ENCODE measurements at regions not wholly inside any gene's neighbourhood (a gene's known extent, or its start where the extent isn't known, plus 50 kb on each side); places are given as distances from the start of the nearest gene placed in this dataset.

- H3K4me3 ChIP-seq (ENCODE audit: low read length in 2 of 2): no peak overlapping the region
- H3K36me3 ChIP-seq (ENCODE audit: control insufficient read depth in 2 of 2, insufficient read depth in 2 of 2, low read length in 2 of 2): no peaks in the 10 kb centered on the region
- H3K9ac ChIP-seq (ENCODE audit: low read depth in 1 of 2, low read length in 2 of 2): no peak overlapping the region
- H3K27ac ChIP-seq (ENCODE audit: low read depth in 2 of 2, low read length in 2 of 2): no peak overlapping the region
- H3K27me3 ChIP-seq (ENCODE audit: control insufficient read depth in 2 of 2, insufficient read depth in 2 of 2, low read length in 2 of 2): no peaks in the 10 kb centered on the region
- H3K9me3 ChIP-seq (ENCODE audit: control insufficient read depth in 2 of 2, low read length in 2 of 2): no peaks in the 10 kb centered on the region
- no peaks in the 10 kb centered on the region for H3K4me1 ChIP-seq (ENCODE audit: control insufficient read depth in 2 of 2, insufficient read depth in 2 of 2, low read length in 2 of 2)
Observed at GRCh38 chr14:86430853-86431252, 900.9 kb downstream of the FLRT2 start.

GRCh38 chr14:86423214-86423613 is 893.3 kb downstream of the FLRT2 start:
- H3K9me3 ChIP-seq (ENCODE audit: control insufficient read depth in 2 of 2, low read length in 2 of 2): no peaks in the 10 kb centered on the region
- no peak overlapping the region for H3K9ac ChIP-seq (ENCODE audit: low read depth in 1 of 2, low read length in 2 of 2)
- no peak overlapping the region for H3K27ac ChIP-seq (ENCODE audit: low read depth in 2 of 2, low read length in 2 of 2)
- no peak overlapping the region for H3K4me3 ChIP-seq (ENCODE audit: low read length in 2 of 2)
- no peaks in the 10 kb centered on the region for H3K27me3 ChIP-seq (ENCODE audit: control insufficient read depth in 2 of 2, insufficient read depth in 2 of 2, low read length in 2 of 2)
- no peaks in the 10 kb centered on the region for H3K4me1 ChIP-seq (ENCODE audit: control insufficient read depth in 2 of 2, insufficient read depth in 2 of 2, low read length in 2 of 2)
- no peaks in the 10 kb centered on the region for H3K36me3 ChIP-seq (ENCODE audit: control insufficient read depth in 2 of 2, insufficient read depth in 2 of 2, low read length in 2 of 2)

- Histone ChIP-seq H3K27ac (ENCODE audit: low read depth in 2 of 2, low read length in 2 of 2) (no peak overlapping the region), H3K4me3 (ENCODE audit: low read length in 2 of 2) (no peak overlapping the region), H3K36me3 (ENCODE audit: control insufficient read depth in 2 of 2, insufficient read depth in 2 of 2, low read length in 2 of 2) (no peaks in the 10 kb centered on the region), H3K9ac (ENCODE audit: low read depth in 1 of 2, low read length in 2 of 2) (no peak overlapping the region), H3K27me3 (ENCODE audit: control insufficient read depth in 2 of 2, insufficient read depth in 2 of 2, low read length in 2 of 2) (no peaks in the 10 kb centered on the region), H3K4me1 (ENCODE audit: control insufficient read depth in 2 of 2, insufficient read depth in 2 of 2, low read length in 2 of 2) (no peaks in the 10 kb centered on the region), H3K9me3 (ENCODE audit: control insufficient read depth in 2 of 2, low read length in 2 of 2) (no peaks in the 10 kb centered on the region)
Observed at GRCh38 chr14:86420131-86420530, 890.2 kb downstream of the FLRT2 start.

GRCh38 chr14:86414146-86414545 is 884.2 kb downstream of the FLRT2 start:
- Histone ChIP-seq H3K36me3 (ENCODE audit: control insufficient read depth in 2 of 2, insufficient read depth in 2 of 2, low read length in 2 of 2) (no peaks in the 10 kb centered on the region), H3K27ac (ENCODE audit: low read depth in 2 of 2, low read length in 2 of 2) (no peak overlapping the region), H3K9me3 (ENCODE audit: control insufficient read depth in 2 of 2, low read length in 2 of 2) (no peaks in the 10 kb centered on the region), H3K27me3 (ENCODE audit: control insufficient read depth in 2 of 2, insufficient read depth in 2 of 2, low read length in 2 of 2) (no peaks in the 10 kb centered on the region), H3K4me1 (ENCODE audit: control insufficient read depth in 2 of 2, insufficient read depth in 2 of 2, low read length in 2 of 2) (no peaks in the 10 kb centered on the region), H3K9ac (ENCODE audit: low read depth in 1 of 2, low read length in 2 of 2) (no peak overlapping the region), H3K4me3 (ENCODE audit: low read length in 2 of 2) (no peak overlapping the region)

- peaks cover 0 to 2% of the 10 kb centered on the region in 2 donors for H3K9me3 ChIP-seq (ENCODE audit: control insufficient read depth in 2 of 2, low read length in 2 of 2)
- no peak overlapping the region for H3K9ac ChIP-seq (ENCODE audit: low read depth in 1 of 2, low read length in 2 of 2)
- H3K27ac ChIP-seq (ENCODE audit: low read depth in 2 of 2, low read length in 2 of 2): no peak overlapping the region
- H3K36me3 ChIP-seq (ENCODE audit: control insufficient read depth in 2 of 2, insufficient read depth in 2 of 2, low read length in 2 of 2): no peaks in the 10 kb centered on the region
- no peak overlapping the region for H3K4me3 ChIP-seq (ENCODE audit: low read length in 2 of 2)
- H3K4me1 ChIP-seq (ENCODE audit: control insufficient read depth in 2 of 2, insufficient read depth in 2 of 2, low read length in 2 of 2): no peaks in the 10 kb centered on the region
- H3K27me3 ChIP-seq (ENCODE audit: control insufficient read depth in 2 of 2, insufficient read depth in 2 of 2, low read length in 2 of 2): no peaks in the 10 kb centered on the region
Observed at GRCh38 chr14:86404989-86405649, 875.2 kb downstream of the FLRT2 start.

GRCh38 chr14:86404425-86404824 is 874.5 kb downstream of the FLRT2 start:
- Histone ChIP-seq H3K36me3 (ENCODE audit: control insufficient read depth in 2 of 2, insufficient read depth in 2 of 2, low read length in 2 of 2) (no peaks in the 10 kb centered on the region), H3K27ac (ENCODE audit: low read depth in 2 of 2, low read length in 2 of 2) (no peak overlapping the region), H3K4me3 (ENCODE audit: low read length in 2 of 2) (no peak overlapping the region), H3K27me3 (ENCODE audit: control insufficient read depth in 2 of 2, insufficient read depth in 2 of 2, low read length in 2 of 2) (no peaks in the 10 kb centered on the region), H3K9ac (ENCODE audit: low read depth in 1 of 2, low read length in 2 of 2) (no peak overlapping the region), H3K9me3 (ENCODE audit: control insufficient read depth in 2 of 2, low read length in 2 of 2) (peaks cover 0 to 2% of the 10 kb centered on the region in 2 donors), H3K4me1 (ENCODE audit: control insufficient read depth in 2 of 2, insufficient read depth in 2 of 2, low read length in 2 of 2) (no peaks in the 10 kb centered on the region)

GRCh38 chr14:86402545-86402944 is 872.6 kb downstream of the FLRT2 start:
- Histone ChIP-seq H3K36me3 (ENCODE audit: control insufficient read depth in 2 of 2, insufficient read depth in 2 of 2, low read length in 2 of 2) (no peaks in the 10 kb centered on the region), H3K9ac (ENCODE audit: low read depth in 1 of 2, low read length in 2 of 2) (no peak overlapping the region), H3K9me3 (ENCODE audit: control insufficient read depth in 2 of 2, low read length in 2 of 2) (peaks cover 0 to under 1% of the 10 kb centered on the region in 2 donors), H3K27me3 (ENCODE audit: control insufficient read depth in 2 of 2, insufficient read depth in 2 of 2, low read length in 2 of 2) (no peaks in the 10 kb centered on the region), H3K4me3 (ENCODE audit: low read length in 2 of 2) (no peak overlapping the region), H3K27ac (ENCODE audit: low read depth in 2 of 2, low read length in 2 of 2) (no peak overlapping the region), H3K4me1 (ENCODE audit: control insufficient read depth in 2 of 2, insufficient read depth in 2 of 2, low read length in 2 of 2) (no peaks in the 10 kb centered on the region)

GRCh38 chr14:86391085-86391484 is 861.1 kb downstream of the FLRT2 start:
- Histone ChIP-seq H3K27me3 (ENCODE audit: control insufficient read depth in 2 of 2, insufficient read depth in 2 of 2, low read length in 2 of 2) (no peaks in the 10 kb centered on the region), H3K36me3 (ENCODE audit: control insufficient read depth in 2 of 2, insufficient read depth in 2 of 2, low read length in 2 of 2) (no peaks in the 10 kb centered on the region), H3K27ac (ENCODE audit: low read depth in 2 of 2, low read length in 2 of 2) (no peak overlapping the region), H3K4me1 (ENCODE audit: control insufficient read depth in 2 of 2, insufficient read depth in 2 of 2, low read length in 2 of 2) (no peaks in the 10 kb centered on the region), H3K9ac (ENCODE audit: low read depth in 1 of 2, low read length in 2 of 2) (no peak overlapping the region), H3K4me3 (ENCODE audit: low read length in 2 of 2) (no peak overlapping the region), H3K9me3 (ENCODE audit: control insufficient read depth in 2 of 2, low read length in 2 of 2) (no peaks in the 10 kb centered on the region)

- no peaks in the 10 kb centered on the region for H3K9me3 ChIP-seq (ENCODE audit: control insufficient read depth in 2 of 2, low read length in 2 of 2)
- H3K4me1 ChIP-seq (ENCODE audit: control insufficient read depth in 2 of 2, insufficient read depth in 2 of 2, low read length in 2 of 2): no peaks in the 10 kb centered on the region
- H3K9ac ChIP-seq (ENCODE audit: low read depth in 1 of 2, low read length in 2 of 2): no peak overlapping the region
- H3K27me3 ChIP-seq (ENCODE audit: control insufficient read depth in 2 of 2, insufficient read depth in 2 of 2, low read length in 2 of 2): no peaks in the 10 kb centered on the region
- no peak overlapping the region for H3K4me3 ChIP-seq (ENCODE audit: low read length in 2 of 2)
- H3K27ac ChIP-seq (ENCODE audit: low read depth in 2 of 2, low read length in 2 of 2): no peak overlapping the region
- H3K36me3 ChIP-seq (ENCODE audit: control insufficient read depth in 2 of 2, insufficient read depth in 2 of 2, low read length in 2 of 2): no peaks in the 10 kb centered on the region
Observed at GRCh38 chr14:86388216-86388615, 858.3 kb downstream of the FLRT2 start.

- Histone ChIP-seq H3K27me3 (ENCODE audit: control insufficient read depth in 2 of 2, insufficient read depth in 2 of 2, low read length in 2 of 2) (no peaks in the 10 kb centered on the region), H3K27ac (ENCODE audit: low read depth in 2 of 2, low read length in 2 of 2) (no peak overlapping the region), H3K9me3 (ENCODE audit: control insufficient read depth in 2 of 2, low read length in 2 of 2) (no peaks in the 10 kb centered on the region), H3K4me3 (ENCODE audit: low read length in 2 of 2) (no peak overlapping the region), H3K4me1 (ENCODE audit: control insufficient read depth in 2 of 2, insufficient read depth in 2 of 2, low read length in 2 of 2) (no peaks in the 10 kb centered on the region), H3K9ac (ENCODE audit: low read depth in 1 of 2, low read length in 2 of 2) (no peak overlapping the region), H3K36me3 (ENCODE audit: control insufficient read depth in 2 of 2, insufficient read depth in 2 of 2, low read length in 2 of 2) (no peaks in the 10 kb centered on the region)
Observed at GRCh38 chr14:86373886-86374285, 843.9 kb downstream of the FLRT2 start.

- no peak overlapping the region for H3K27ac ChIP-seq (ENCODE audit: low read depth in 2 of 2, low read length in 2 of 2)
- H3K4me3 ChIP-seq (ENCODE audit: low read length in 2 of 2): no peak overlapping the region
- no peaks in the 10 kb centered on the region for H3K9me3 ChIP-seq (ENCODE audit: control insufficient read depth in 2 of 2, low read length in 2 of 2)
- H3K4me1 ChIP-seq (ENCODE audit: control insufficient read depth in 2 of 2, insufficient read depth in 2 of 2, low read length in 2 of 2): no peaks in the 10 kb centered on the region
- H3K27me3 ChIP-seq (ENCODE audit: control insufficient read depth in 2 of 2, insufficient read depth in 2 of 2, low read length in 2 of 2): no peaks in the 10 kb centered on the region
- no peak overlapping the region for H3K9ac ChIP-seq (ENCODE audit: low read depth in 1 of 2, low read length in 2 of 2)
- H3K36me3 ChIP-seq (ENCODE audit: control insufficient read depth in 2 of 2, insufficient read depth in 2 of 2, low read length in 2 of 2): no peaks in the 10 kb centered on the region
Observed at GRCh38 chr14:86372402-86372801, 842.5 kb downstream of the FLRT2 start.
